Gastrocnemius medialis (tissue), 4 donors: ENCODE measurements at regions not wholly inside any gene's neighbourhood (a gene's known extent, or its start where the extent isn't known, plus 50 kb on each side); places are given as distances from the start of the nearest gene placed in this dataset.

Experiments used
- ATAC-seq, 2 donors: fragments of 150-250 bp; one replicate each; pipeline ENCODE4 v1.9.1; 2016
- DNase-seq, 2 donors: peaks; one replicate each; pipeline ENCODE4 v3.0.0-alpha.2; 2019
- H3K27ac ChIP-seq, 4 donors: fragments of 200-600 bp; sonication (generic); 1 replicate in 1 of 4; 2 replicates in 3 of 4; pipeline ENCODE4 v1.5.1; 2016 to 2018; ENCODE audit warnings: mild to moderate bottlenecking in 2 of 4, moderate library complexity in 1 of 4
- H3K27me3 ChIP-seq, 3 donors: fragments of 200-600 bp; sonication (generic) in 2 of 3; 1 replicate in 1 of 3; 2 replicates in 2 of 3; pipeline versions ENCODE4 v1.5.1 to v1.6.0; 2016 to 2019; ENCODE audit warnings: mild to moderate bottlenecking in 1 of 3, moderate library complexity in 1 of 3
- H3K36me3 ChIP-seq, 2 donors: fragments of 200-600 bp; sonication (generic) in 1 of 2; one replicate each; pipeline ENCODE4 v1.5.1; 2017 to 2018
- H3K4me1 ChIP-seq, 2 donors: fragments of 200-600 bp; sonication (generic) in 1 of 2; one replicate each; pipeline ENCODE4 v1.5.1; 2016 to 2017; ENCODE audit warnings: mild to moderate bottlenecking in 2 of 2
- H3K4me3 ChIP-seq, 4 donors: fragments of 200-600 bp; sonication (generic) in 3 of 4; 1 replicate in 1 of 4; 2 replicates in 3 of 4; pipeline ENCODE4 v1.5.1; 2016 to 2019; ENCODE audit warnings: mild to moderate bottlenecking in 2 of 4
- H3K9me3 ChIP-seq, 3 donors: fragments of 200-600 bp; sonication (generic) in 2 of 3; 1 replicate in 1 of 3; 2 replicates in 2 of 3; pipeline ENCODE4 v1.5.1; 2016 to 2019
- POLR2A ChIP-seq, 2 donors: fragments of 450-650 bp; IDR thresholded peaks; one replicate each; pipeline ENCODE4 v1.6.1; 2017; ENCODE audit warnings: antibody characterized with exemption in 2 of 2, mild to moderate bottlenecking in 2 of 2, moderate library complexity in 2 of 2
- in situ Hi-C, 4 donors: fragments of 200-750 bp; cut with MboI; loops; one replicate each; pipeline versions ENCODE4 v1.15.0 to v1.8.0; 2017; ENCODE audit warnings: low sequenced_read_pairs in 4 of 4
- intact Hi-C: fragments of 100-400 bp; cut with DNase I; formaldehyde crosslinking; loops from one replicate; pipeline ENCODE4 v1.15.1; 2023; ENCODE audit warnings: low total_unique reads
- TF ChIP-seq, protein P1 (sequence below), 5 experiments: fragments of 450-650 bp in 3 of 5; fragments of 200-600 bp in 2 of 5; sonication (generic) in 2 of 5; IDR thresholded peaks in 4 of 5; conservative IDR thresholded peaks in 1 of 5; 1 replicate in 4 of 5; 2 replicates in 1 of 5; pipeline ENCODE4 v1.5.1; 2016 to 2019; ENCODE audit warnings: antibody characterized with exemption in 5 of 5, mild to moderate bottlenecking in 3 of 5, moderate library complexity in 3 of 5

DNA sequence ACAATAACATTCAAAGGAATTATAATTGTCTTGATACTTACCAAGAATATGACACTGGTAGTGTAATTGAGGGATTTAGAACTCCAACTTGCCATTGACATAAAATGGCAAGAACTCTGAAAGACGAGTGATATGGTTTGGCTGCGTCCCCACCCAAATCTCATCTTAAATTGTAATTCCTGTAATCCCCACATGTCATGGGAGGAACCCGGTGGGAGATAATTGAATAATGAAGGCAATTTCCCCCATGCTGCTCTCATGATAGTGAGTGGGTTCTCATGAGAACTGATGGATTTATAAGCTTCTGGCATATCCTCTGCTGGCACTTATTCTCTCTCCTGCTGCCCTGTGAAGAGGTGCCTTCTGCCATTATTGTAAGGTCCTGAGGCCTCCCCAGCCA, 1536.4 kb downstream of the TECRL start:
- intact Hi-C loops (no loop called here), in situ Hi-C loops (no loop called here)
- no peak for DNase-seq
- no peak for TF ChIP-seq POLR2A (IDR thresholded peaks at IDR 0.05)
- TF ChIP-seq, protein P1, sequence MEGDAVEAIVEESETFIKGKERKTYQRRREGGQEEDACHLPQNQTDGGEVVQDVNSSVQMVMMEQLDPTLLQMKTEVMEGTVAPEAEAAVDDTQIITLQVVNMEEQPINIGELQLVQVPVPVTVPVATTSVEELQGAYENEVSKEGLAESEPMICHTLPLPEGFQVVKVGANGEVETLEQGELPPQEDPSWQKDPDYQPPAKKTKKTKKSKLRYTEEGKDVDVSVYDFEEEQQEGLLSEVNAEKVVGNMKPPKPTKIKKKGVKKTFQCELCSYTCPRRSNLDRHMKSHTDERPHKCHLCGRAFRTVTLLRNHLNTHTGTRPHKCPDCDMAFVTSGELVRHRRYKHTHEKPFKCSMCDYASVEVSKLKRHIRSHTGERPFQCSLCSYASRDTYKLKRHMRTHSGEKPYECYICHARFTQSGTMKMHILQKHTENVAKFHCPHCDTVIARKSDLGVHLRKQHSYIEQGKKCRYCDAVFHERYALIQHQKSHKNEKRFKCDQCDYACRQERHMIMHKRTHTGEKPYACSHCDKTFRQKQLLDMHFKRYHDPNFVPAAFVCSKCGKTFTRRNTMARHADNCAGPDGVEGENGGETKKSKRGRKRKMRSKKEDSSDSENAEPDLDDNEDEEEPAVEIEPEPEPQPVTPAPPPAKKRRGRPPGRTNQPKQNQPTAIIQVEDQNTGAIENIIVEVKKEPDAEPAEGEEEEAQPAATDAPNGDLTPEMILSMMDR (IDR thresholded peaks at IDR 0.05 in 4 of 5, conservative IDR thresholded peaks at IDR 0.05 in 1 of 5): no peak
- no peak for ATAC-seq
- Histone ChIP-seq H3K4me1 (no peaks in the 10 kb centered on the region), H3K9me3 (no peaks in the 10 kb centered on the region), H3K36me3 (no peaks in the 10 kb centered on the region), H3K4me3 (no peak overlapping the region), H3K27me3 (no peaks in the 10 kb centered on the region), H3K27ac (no peak overlapping the region)

DNA sequence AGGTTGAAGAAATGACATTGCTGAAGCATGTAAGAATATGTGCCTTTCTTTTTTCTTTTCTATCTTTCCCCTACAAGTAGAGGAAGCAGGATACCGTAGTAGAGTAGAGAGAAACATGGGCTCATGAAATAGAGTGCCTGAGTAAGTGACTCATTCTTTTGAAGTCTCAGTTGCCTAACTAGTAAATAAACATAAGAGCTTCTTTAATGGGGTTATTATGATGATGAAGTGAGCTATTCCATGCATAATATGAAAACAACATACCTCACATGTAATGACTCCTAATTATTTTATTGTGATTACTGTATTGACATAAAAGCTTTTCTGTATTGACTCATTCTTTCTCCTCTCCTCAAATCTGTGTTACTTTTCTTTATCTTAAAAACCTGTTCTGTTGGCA, 1538.2 kb downstream of the TECRL start:
- Histone ChIP-seq H3K4me1 (no peaks in the 10 kb centered on the region), H3K36me3 (no peaks in the 10 kb centered on the region), H3K27me3 (no peaks in the 10 kb centered on the region), H3K27ac (no peak overlapping the region), H3K9me3 (no peaks in the 10 kb centered on the region), H3K4me3 (no peak overlapping the region)
- TF ChIP-seq, protein P1 (IDR thresholded peaks at IDR 0.05 in 4 of 5, conservative IDR thresholded peaks at IDR 0.05 in 1 of 5): no peak
- no peak for TF ChIP-seq POLR2A (IDR thresholded peaks at IDR 0.05)
- ATAC-seq (no peak), DNase-seq (no peak)
- in situ Hi-C loops: no loop called here
- intact Hi-C loops: no loop called here

DNA sequence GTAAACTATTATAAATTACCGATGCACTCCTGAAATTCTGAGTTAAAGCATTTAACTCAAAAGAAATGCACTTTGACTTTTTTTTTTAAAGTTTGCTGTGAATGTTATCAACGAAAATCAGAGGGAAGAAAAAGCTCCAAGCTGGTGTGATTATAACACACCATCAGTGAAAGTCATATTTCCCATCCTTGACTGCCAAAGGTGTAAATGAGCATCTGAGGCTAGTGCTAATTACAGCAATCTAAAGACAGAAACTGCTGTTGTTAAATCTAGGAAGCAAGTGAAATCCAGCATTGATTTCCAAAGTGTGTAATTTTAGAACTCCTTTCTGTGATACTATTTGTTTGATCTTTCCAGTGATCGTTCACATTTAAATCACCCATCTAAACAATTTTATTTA, 1538.8 kb downstream of the TECRL start:
- Histone ChIP-seq H3K27me3 (no peaks in the 10 kb centered on the region), H3K36me3 (no peaks in the 10 kb centered on the region), H3K4me1 (no peaks in the 10 kb centered on the region), H3K27ac (no peak overlapping the region), H3K4me3 (no peak overlapping the region), H3K9me3 (no peaks in the 10 kb centered on the region)
- ATAC-seq (no peak), DNase-seq (no peak)
- intact Hi-C loops: no loop called here
- TF ChIP-seq, protein P1 (IDR thresholded peaks at IDR 0.05 in 4 of 5, conservative IDR thresholded peaks at IDR 0.05 in 1 of 5): no peak
- TF ChIP-seq POLR2A (IDR thresholded peaks at IDR 0.05): no peak
- in situ Hi-C loops: no loop called here

DNA sequence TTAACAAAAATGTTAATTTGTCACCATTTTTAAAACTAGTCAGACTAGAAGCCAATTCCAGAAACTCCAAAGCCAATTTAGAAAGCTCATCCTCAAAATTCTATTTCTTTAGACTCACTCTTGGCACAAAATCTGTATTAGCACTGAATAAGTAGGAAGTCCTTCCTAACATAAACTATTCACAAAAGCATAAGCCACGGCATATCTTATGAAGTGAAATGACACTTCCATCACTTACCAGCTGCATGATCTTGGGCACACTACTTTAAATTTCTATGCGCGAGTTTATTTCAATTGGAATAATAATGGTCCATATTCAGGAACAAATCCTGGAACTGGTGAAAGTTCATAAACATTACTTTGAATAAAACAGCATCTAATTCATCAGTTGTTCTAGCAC, 1544.0 kb downstream of the TECRL start:
- H3K36me3 ChIP-seq: no peaks in the 10 kb centered on the region
- H3K27me3 ChIP-seq: no peaks in the 10 kb centered on the region
- H3K4me1 ChIP-seq: no peaks in the 10 kb centered on the region
- H3K27ac ChIP-seq: no peak overlapping the region
- ATAC-seq: no peak
- intact Hi-C loops: no loop called here
- in situ Hi-C loops: no loop called here
- no peak for TF ChIP-seq POLR2A (IDR thresholded peaks at IDR 0.05)
- no peaks in the 10 kb centered on the region for H3K9me3 ChIP-seq
- H3K4me3 ChIP-seq: no peak overlapping the region
- DNase-seq: no peak

DNA sequence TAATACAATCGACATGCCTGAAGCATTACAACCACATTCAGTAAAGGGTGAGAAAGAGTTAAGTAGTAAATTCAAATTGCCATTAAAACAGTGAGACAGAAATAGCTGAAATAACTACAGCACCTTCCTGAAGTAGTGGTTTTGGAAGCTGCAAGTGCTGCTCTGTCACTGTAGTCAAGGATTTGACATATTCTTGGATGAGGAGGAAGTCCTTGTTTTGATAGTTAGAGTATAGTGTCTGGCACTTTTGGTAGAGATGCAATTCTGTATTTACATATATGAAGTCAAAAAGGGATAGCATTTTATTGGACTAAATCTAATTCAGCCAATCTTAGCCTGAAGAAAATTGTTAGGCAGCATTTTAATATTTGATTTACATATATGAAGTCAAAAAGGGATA, 1559.6 kb downstream of the TECRL start:
- H3K27ac ChIP-seq: no peak overlapping the region
- in situ Hi-C loops (no loop called here), intact Hi-C loops (no loop called here)
- TF ChIP-seq, protein P1 (IDR thresholded peaks at IDR 0.05 in 4 of 5, conservative IDR thresholded peaks at IDR 0.05 in 1 of 5): no peak
- TF ChIP-seq POLR2A (IDR thresholded peaks at IDR 0.05): no peak
- ATAC-seq (no peak), DNase-seq (no peak)
- H3K36me3 ChIP-seq: no peaks in the 10 kb centered on the region
- H3K9me3 ChIP-seq: no peaks in the 10 kb centered on the region
- no peaks in the 10 kb centered on the region for H3K4me1 ChIP-seq
- H3K27me3 ChIP-seq: no peaks in the 10 kb centered on the region
- no peak overlapping the region for H3K4me3 ChIP-seq
